H9 (cell line): ENCODE measurements at regions not wholly inside any gene's neighbourhood (a gene's known extent, or its start where the extent isn't known, plus 50 kb on each side); places are given as distances from the start of the nearest gene placed in this dataset.

Source experiments
- DNase-seq: peaks from one replicate; pipeline ENCODE4 v3.0.0-alpha.2; 2017
- H2AFZ ChIP-seq: one replicate; pipeline ENCODE4 v1.6.1; 2013; ENCODE audit warnings: mild to moderate bottlenecking, low read length, control low read depth, moderate library complexity
- H2AK5ac ChIP-seq: 2 replicates; pipeline ENCODE4 v1.6.1; 2013; ENCODE audit warnings: low read length, control low read depth, mixed read lengths; ENCODE audit not compliant: insufficient read length
- H2BK120ac ChIP-seq: one replicate; pipeline ENCODE4 v1.6.1; 2013; ENCODE audit warnings: low read depth, mild to moderate bottlenecking, low read length, control low read depth, inconsistent platforms; ENCODE audit not compliant: poor library complexity, severe bottlenecking
- H2BK12ac ChIP-seq: 2 replicates; pipeline ENCODE4 v1.6.1; 2013; ENCODE audit warnings: low read length, control low read depth, mixed read lengths, low read depth; ENCODE audit not compliant: insufficient read length
- H2BK15ac ChIP-seq: 2 replicates; pipeline ENCODE4 v1.6.1; 2013; ENCODE audit warnings: low read depth, low read length, control low read depth
- H2BK20ac ChIP-seq: one replicate; pipeline ENCODE4 v1.6.1; 2013; ENCODE audit warnings: low read depth, mild to moderate bottlenecking, low read length, control low read depth, inconsistent platforms; ENCODE audit not compliant: poor library complexity, severe bottlenecking
- H2BK5ac ChIP-seq: 2 replicates; pipeline ENCODE4 v1.6.1; 2013; ENCODE audit warnings: low read length, control low read depth, mixed read lengths; ENCODE audit not compliant: insufficient read length
- H3K14ac ChIP-seq: 2 replicates; pipeline ENCODE4 v1.6.1; 2013; ENCODE audit warnings: low read length, control low read depth; ENCODE audit not compliant: insufficient read depth
- H3K18ac ChIP-seq: 2 replicates; pipeline ENCODE4 v1.6.1; 2013; ENCODE audit warnings: low read depth, mild to moderate bottlenecking, mixed read lengths, low read length, control low read depth; ENCODE audit not compliant: insufficient read length
- H3K23ac ChIP-seq: 2 replicates; pipeline ENCODE4 v1.6.1; 2013; ENCODE audit warnings: low read length, control low read depth, mixed read lengths, low read depth; ENCODE audit not compliant: insufficient read length
- H3K23me2 ChIP-seq: 2 replicates; pipeline ENCODE4 v1.6.1; 2013; ENCODE audit warnings: low read depth, mild to moderate bottlenecking, mixed read lengths, low read length, control low read depth; ENCODE audit not compliant: insufficient read length, poor library complexity, severe bottlenecking
- H3K27ac ChIP-seq: 2 replicates; pipeline ENCODE4 v1.5.1; 2013; ENCODE audit warnings: low read length, control low read depth, mixed read lengths, low read depth; ENCODE audit not compliant: insufficient read length
- H3K27me3 ChIP-seq: 2 replicates; pipeline ENCODE4 v1.6.1; 2013; ENCODE audit warnings: low read length, control low read depth, inconsistent platforms; ENCODE audit not compliant: insufficient read depth
- H3K4ac ChIP-seq: 2 replicates; pipeline ENCODE4 v1.6.1; 2013; ENCODE audit warnings: low read depth, mild to moderate bottlenecking, control low read depth, inconsistent platforms, low read length, moderate library complexity
- H3K4me1 ChIP-seq: 2 replicates; pipeline ENCODE4 v1.6.1; 2013; ENCODE audit warnings: low read length, control low read depth, inconsistent platforms; ENCODE audit not compliant: insufficient read depth
- H3K4me2 ChIP-seq: 2 replicates; pipeline ENCODE4 v1.6.1; 2013; ENCODE audit warnings: low read length, control low read depth, mixed read lengths; ENCODE audit not compliant: insufficient read length, insufficient read depth
- H3K56ac ChIP-seq: 2 replicates; pipeline ENCODE4 v1.6.1; 2013; ENCODE audit warnings: low read depth, mild to moderate bottlenecking, mixed read lengths, low read length, control low read depth; ENCODE audit not compliant: insufficient read length
- H3K79me1 ChIP-seq: 2 replicates; pipeline ENCODE4 v1.6.1; 2013; ENCODE audit warnings: low read depth, mild to moderate bottlenecking, moderate library complexity, low read length, control low read depth, inconsistent platforms; ENCODE audit not compliant: insufficient read depth, poor library complexity, severe bottlenecking
- H3K79me2 ChIP-seq: 2 replicates; pipeline ENCODE4 v1.6.1; 2013; ENCODE audit warnings: low read length, control low read depth, inconsistent platforms; ENCODE audit not compliant: insufficient read depth
- H3K9ac ChIP-seq: 2 replicates; pipeline ENCODE4 v1.6.1; 2013; ENCODE audit warnings: low read length, control low read depth, mixed read lengths; ENCODE audit not compliant: insufficient read length; ENCODE audit errors: extremely low read depth
- H3K9me3 ChIP-seq: one replicate; pipeline ENCODE4 v1.6.1; 2013; ENCODE audit warnings: low read depth, low read length, inconsistent platforms; ENCODE audit not compliant: control insufficient read depth
- H3T11ph ChIP-seq: one replicate; pipeline ENCODE4 v1.6.1; 2013; ENCODE audit warnings: mild to moderate bottlenecking, low read length, control low read depth, inconsistent platforms
- H4K20me1 ChIP-seq: one replicate; pipeline ENCODE4 v1.6.1; 2013; ENCODE audit not compliant: control insufficient read depth, insufficient read length, insufficient read depth
- H4K5ac ChIP-seq: 2 replicates; pipeline ENCODE4 v1.6.1; 2013; ENCODE audit warnings: low read depth, mild to moderate bottlenecking, mixed read lengths, low read length, control low read depth; ENCODE audit not compliant: insufficient read length
- H4K8ac ChIP-seq: replicated peaks from 2 replicates; pipeline ENCODE4 v1.6.1; 2013; ENCODE audit warnings: low read length, control low read depth, mixed read lengths, low read depth; ENCODE audit not compliant: insufficient read length
- H4K91ac ChIP-seq: 2 replicates; pipeline ENCODE4 v1.6.1; 2013; ENCODE audit warnings: low read depth, mild to moderate bottlenecking, moderate library complexity, mixed read lengths, low read length, control low read depth; ENCODE audit not compliant: insufficient read length
- H3K27ac Mint-ChIP-seq, 3 experiments: 2 replicates in 2 of 3; 3 replicates in 1 of 3; pipeline ENCODE4 v1.8.0; 2020 to 2021; ENCODE audit warnings: mixed read lengths in 3 of 3, mild to moderate bottlenecking in 1 of 3, moderate library complexity in 1 of 3
- H3K27me3 Mint-ChIP-seq: 2 replicates; pipeline ENCODE4 v1.8.0; 2021; ENCODE audit warnings: low read depth, mild to moderate bottlenecking, moderate library complexity, mixed read lengths
- H3K36me3 Mint-ChIP-seq, 3 experiments: 2 replicates in 2 of 3; 3 replicates in 1 of 3; pipeline ENCODE4 v1.8.0; 2020 to 2021; ENCODE audit warnings: low read depth in 3 of 3, mixed read lengths in 3 of 3; ENCODE audit not compliant: insufficient read depth in 1 of 3
- H3K4me1 Mint-ChIP-seq, 2 experiments: 2 replicates each; pipeline ENCODE4 v1.8.0; 2020; ENCODE audit warnings: mixed read lengths in 2 of 2
- H3K4me3 Mint-ChIP-seq, 2 experiments: 2 replicates in 1 of 2; 3 replicates in 1 of 2; pipeline ENCODE4 v1.8.0; 2020 to 2021; ENCODE audit warnings: mild to moderate bottlenecking in 2 of 2, mixed read lengths in 2 of 2, moderate library complexity in 1 of 2
- H3K9me3 Mint-ChIP-seq, 2 experiments: 2 replicates in 1 of 2; 3 replicates in 1 of 2; pipeline ENCODE4 v1.8.0; 2020; ENCODE audit warnings: mild to moderate bottlenecking in 2 of 2, mixed read lengths in 2 of 2, moderate library complexity in 1 of 2
- WGBS: extraction: QIAGEN DNeasy Blood & Tissue Kit; methylation state at CpG from one replicate; pipeline ENCODE4 v1.1.7; 2013; ENCODE audit warnings: missing lambda C conversion rate, low lambda C conversion rate, mixed read lengths; ENCODE audit not compliant: insufficient read length; ENCODE audit errors: extremely low coverage; 5-methylcytosine and 5-hydroxymethylcytosine counted together
- TF ChIP-seq, protein P1 (sequence below): fragments of 200-600 bp; sonication (generic); conservative IDR thresholded peaks from 3 replicates; pipeline ENCODE4 v1.8.0; 2021; ENCODE audit warnings: antibody characterized with exemption, mild to moderate bottlenecking

DNA sequence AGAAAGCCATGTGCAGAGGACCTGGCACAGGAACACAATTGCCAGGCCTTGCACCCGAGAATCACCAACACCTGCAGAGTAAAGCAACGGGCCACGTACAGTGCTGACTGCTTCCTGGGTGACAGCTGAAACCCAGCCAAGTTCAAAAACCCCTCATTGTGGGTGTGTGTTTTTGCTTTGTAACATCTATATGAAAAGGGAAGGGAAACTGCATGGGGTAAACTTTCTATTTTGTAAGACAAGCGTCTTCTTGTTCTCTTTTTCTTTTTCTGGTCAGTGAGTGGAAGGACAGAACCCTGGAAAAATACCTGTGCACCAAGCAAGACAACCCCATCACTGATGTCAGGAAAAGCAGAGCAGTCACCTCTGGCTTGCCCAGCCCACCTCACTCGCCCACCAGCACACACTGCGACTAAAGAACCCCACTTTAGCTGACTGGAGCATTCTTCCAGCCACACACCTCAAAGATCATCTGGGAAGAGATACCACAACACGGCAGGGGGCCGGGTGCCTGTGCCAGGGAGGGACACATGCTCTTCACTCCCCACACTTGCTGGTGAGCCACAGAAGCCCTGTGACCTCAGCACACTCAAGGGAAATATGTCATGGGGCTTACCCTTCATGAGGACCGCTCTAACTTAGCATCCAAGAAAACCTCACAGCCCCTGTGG lies 172.3 kb downstream of the NDUFA12 start:
- Histone ChIP-seq H3K4ac (no peak overlapping the region), H3K79me1 (no peaks in the 10 kb centered on the region), H3K27ac (no peak overlapping the region), H2BK12ac (no peak overlapping the region), H2AK5ac (no peak overlapping the region), H2AFZ (no peak overlapping the region), H4K20me1 (no peaks in the 10 kb centered on the region), H4K8ac (no peak overlapping the region), H2BK5ac (no peak overlapping the region), H2BK15ac (no peak overlapping the region), H3K27me3 (no peaks in the 10 kb centered on the region), H3K4me1 (no peaks in the 10 kb centered on the region), H3K23ac (no peak overlapping the region), H3K56ac (no peak overlapping the region), H3K14ac (no peak overlapping the region), H3K23me2 (no peaks in the 10 kb centered on the region), H3K9me3 (no peaks in the 10 kb centered on the region), H3K18ac (no peak overlapping the region), H4K5ac (no peak overlapping the region), H4K91ac (no peak overlapping the region), H2BK120ac (no peak overlapping the region), H3T11ph (no peak overlapping the region), H3K9ac (no peak overlapping the region), H3K4me2 (no peak overlapping the region), H3K79me2 (no peaks in the 10 kb centered on the region), H2BK20ac (no peak overlapping the region)
- TF ChIP-seq, protein P1, sequence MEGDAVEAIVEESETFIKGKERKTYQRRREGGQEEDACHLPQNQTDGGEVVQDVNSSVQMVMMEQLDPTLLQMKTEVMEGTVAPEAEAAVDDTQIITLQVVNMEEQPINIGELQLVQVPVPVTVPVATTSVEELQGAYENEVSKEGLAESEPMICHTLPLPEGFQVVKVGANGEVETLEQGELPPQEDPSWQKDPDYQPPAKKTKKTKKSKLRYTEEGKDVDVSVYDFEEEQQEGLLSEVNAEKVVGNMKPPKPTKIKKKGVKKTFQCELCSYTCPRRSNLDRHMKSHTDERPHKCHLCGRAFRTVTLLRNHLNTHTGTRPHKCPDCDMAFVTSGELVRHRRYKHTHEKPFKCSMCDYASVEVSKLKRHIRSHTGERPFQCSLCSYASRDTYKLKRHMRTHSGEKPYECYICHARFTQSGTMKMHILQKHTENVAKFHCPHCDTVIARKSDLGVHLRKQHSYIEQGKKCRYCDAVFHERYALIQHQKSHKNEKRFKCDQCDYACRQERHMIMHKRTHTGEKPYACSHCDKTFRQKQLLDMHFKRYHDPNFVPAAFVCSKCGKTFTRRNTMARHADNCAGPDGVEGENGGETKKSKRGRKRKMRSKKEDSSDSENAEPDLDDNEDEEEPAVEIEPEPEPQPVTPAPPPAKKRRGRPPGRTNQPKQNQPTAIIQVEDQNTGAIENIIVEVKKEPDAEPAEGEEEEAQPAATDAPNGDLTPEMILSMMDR, result no peak
- H3K27ac Mint-ChIP-seq, result no peak overlapping the region; a peak in 1 of 7 replicates
- peaks cover 3 to 13% of the 10 kb centered on the region in 2 experiments; a peak in 4 of 5 replicates for H3K9me3 Mint-ChIP-seq
- no peak for DNase-seq
- no peak overlapping the region for H3K4me3 Mint-ChIP-seq
- peaks cover 0 to 2% (median 0%) of the 10 kb centered on the region in 3 experiments; a peak in 2 of 7 replicates for H3K36me3 Mint-ChIP-seq
- no CpG with 5 or more reads among the region's 9 CpGs for WGBS
- peaks cover 21 to 26% of the 10 kb centered on the region in 2 experiments for H3K4me1 Mint-ChIP-seq
- peaks cover 6% of the 10 kb centered on the region; the same call in 1 of the 2 replicates for H3K27me3 Mint-ChIP-seq
